Esophagus squamous epithelium (tissue), 5 donors: ENCODE measurements at regions not wholly inside any gene's neighbourhood (a gene's known extent, or its start where the extent isn't known, plus 50 kb on each side); places are given as distances from the start of the nearest gene placed in this dataset.

Experiments used
- DNase-seq: peaks from one replicate; lab custom pipeline; 2025; lab: John Stamatoyannopoulos, UW
- H3K27ac ChIP-seq, 4 donors: fragments of 200-600 bp; sonication (generic); one replicate each; pipeline ENCODE4 v1.5.1; 2016 to 2019; ENCODE audit warnings: mild to moderate bottlenecking in 1 of 4
- H3K27me3 ChIP-seq, 4 donors: fragments of 200-600 bp; sonication (generic); 1 replicate in 3 of 4; 2 replicates in 1 of 4; pipeline versions ENCODE4 v1.5.1 to v1.6.0; 2017 to 2021; ENCODE audit warnings: antibody characterized with exemption in 1 of 4
- H3K36me3 ChIP-seq, 3 donors: fragments of 200-600 bp; sonication (generic); one replicate each; pipeline ENCODE4 v1.5.1; 2016 to 2019
- H3K4me1 ChIP-seq, 3 donors: fragments of 200-600 bp; sonication (generic); one replicate each; pipeline ENCODE4 v1.5.1; 2017 to 2019
- H3K4me3 ChIP-seq, 4 donors: fragments of 200-600 bp; sonication (generic); 1 replicate in 3 of 4; 2 replicates in 1 of 4; pipeline ENCODE4 v1.5.1; 2016 to 2019; ENCODE audit warnings: mild to moderate bottlenecking in 2 of 4, moderate library complexity in 1 of 4
- H3K9me3 ChIP-seq, 3 donors: fragments of 200-600 bp; sonication (generic); one replicate each; pipeline ENCODE4 v1.5.1; 2016 to 2019
- POLR2A ChIP-seq, 4 donors: fragments of 450-650 bp; IDR thresholded peaks; one replicate each; pipeline ENCODE4 v1.6.1; 2017; ENCODE audit warnings: antibody characterized with exemption in 4 of 4, mild to moderate bottlenecking in 4 of 4, moderate library complexity in 3 of 4
- WGBS, 2 donors: methylation state at CpG; one replicate each; pipeline ENCODE4 v1.1.5; 2018; 5-methylcytosine and 5-hydroxymethylcytosine counted together
- intact Hi-C: fragments of 100-400 bp; cut with DNase I; formaldehyde crosslinking; loops from one replicate; pipeline ENCODE4 v1.15.0; 2022
- TF ChIP-seq, protein P1 (sequence below), 6 experiments: fragments of 450-650 bp in 4 of 6; fragments of 200-600 bp in 2 of 6; sonication (generic) in 2 of 6; IDR thresholded peaks; one replicate each; pipeline ENCODE4 v1.5.1; 2016 to 2019; ENCODE audit warnings: antibody characterized with exemption in 6 of 6, mild to moderate bottlenecking in 4 of 6, moderate library complexity in 4 of 6
- donor health status: DM: yes; HTN: yes; CAD: no.

- intact Hi-C loops = no loop called here
- Histone ChIP-seq H3K27ac (peak overlapping the region in 3 of 4 donors; percentile 50 to 74 (median 70)), H3K4me3 (no peak overlapping the region), H3K4me1 (peaks cover 14 to 38% (median 27%) of the 10 kb centered on the region in 3 donors), H3K36me3 (no peaks in the 10 kb centered on the region), H3K27me3 (no peaks in the 10 kb centered on the region), H3K9me3 (no peaks in the 10 kb centered on the region)
- 68 to 71% methylated on average over 6 of the region's 6 CpGs for WGBS, 2 donors
- no peak for DNase-seq
- TF ChIP-seq, protein P1, sequence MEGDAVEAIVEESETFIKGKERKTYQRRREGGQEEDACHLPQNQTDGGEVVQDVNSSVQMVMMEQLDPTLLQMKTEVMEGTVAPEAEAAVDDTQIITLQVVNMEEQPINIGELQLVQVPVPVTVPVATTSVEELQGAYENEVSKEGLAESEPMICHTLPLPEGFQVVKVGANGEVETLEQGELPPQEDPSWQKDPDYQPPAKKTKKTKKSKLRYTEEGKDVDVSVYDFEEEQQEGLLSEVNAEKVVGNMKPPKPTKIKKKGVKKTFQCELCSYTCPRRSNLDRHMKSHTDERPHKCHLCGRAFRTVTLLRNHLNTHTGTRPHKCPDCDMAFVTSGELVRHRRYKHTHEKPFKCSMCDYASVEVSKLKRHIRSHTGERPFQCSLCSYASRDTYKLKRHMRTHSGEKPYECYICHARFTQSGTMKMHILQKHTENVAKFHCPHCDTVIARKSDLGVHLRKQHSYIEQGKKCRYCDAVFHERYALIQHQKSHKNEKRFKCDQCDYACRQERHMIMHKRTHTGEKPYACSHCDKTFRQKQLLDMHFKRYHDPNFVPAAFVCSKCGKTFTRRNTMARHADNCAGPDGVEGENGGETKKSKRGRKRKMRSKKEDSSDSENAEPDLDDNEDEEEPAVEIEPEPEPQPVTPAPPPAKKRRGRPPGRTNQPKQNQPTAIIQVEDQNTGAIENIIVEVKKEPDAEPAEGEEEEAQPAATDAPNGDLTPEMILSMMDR (IDR thresholded peaks at IDR 0.05) = peak in 1 of 6 experiments; percentile 37
- TF ChIP-seq POLR2A (IDR thresholded peaks at IDR 0.05) = no peak
Measured at GRCh38 chr12:92544322-92544721, 158.5 kb upstream of the PLEKHG7 start.

GRCh38 chr12:92543840-92544239 lies 158.9 kb upstream of the PLEKHG7 start:
- no peak for DNase-seq
- Histone ChIP-seq H3K4me1 (peaks cover 19 to 43% (median 32%) of the 10 kb centered on the region in 3 donors), H3K36me3 (no peaks in the 10 kb centered on the region), H3K4me3 (no peak overlapping the region), H3K9me3 (no peaks in the 10 kb centered on the region), H3K27me3 (no peaks in the 10 kb centered on the region), H3K27ac (peak overlapping the region in 3 of 4 donors; percentile 50 to 74 (median 70))
- TF ChIP-seq, protein P1 (IDR thresholded peaks at IDR 0.05) = no peak
- no peak for TF ChIP-seq POLR2A (IDR thresholded peaks at IDR 0.05)
- intact Hi-C loops = no loop called here
- 35 to 49% methylated on average over 4 of the region's 4 CpGs for WGBS, 2 donors

- no peaks in the 10 kb centered on the region for H3K36me3 ChIP-seq
- H3K9me3 ChIP-seq = no peaks in the 10 kb centered on the region
- peak overlapping the region in 3 of 4 donors; percentile 50 to 74 (median 70) for H3K27ac ChIP-seq
- no peak overlapping the region for H3K4me3 ChIP-seq
- WGBS, 2 donors = 8 to 33% methylated on average over 1 of the region's 1 CpG
- TF ChIP-seq, protein P1 (IDR thresholded peaks at IDR 0.05) = no peak
- TF ChIP-seq POLR2A (IDR thresholded peaks at IDR 0.05) = no peak
- H3K4me1 ChIP-seq = peaks cover 20 to 48% (median 37%) of the 10 kb centered on the region in 3 donors
- H3K27me3 ChIP-seq = no peaks in the 10 kb centered on the region
- no peak for DNase-seq
- intact Hi-C loops = no loop called here
Measured at GRCh38 chr12:92543359-92543758, 159.4 kb upstream of the PLEKHG7 start.

DNA sequence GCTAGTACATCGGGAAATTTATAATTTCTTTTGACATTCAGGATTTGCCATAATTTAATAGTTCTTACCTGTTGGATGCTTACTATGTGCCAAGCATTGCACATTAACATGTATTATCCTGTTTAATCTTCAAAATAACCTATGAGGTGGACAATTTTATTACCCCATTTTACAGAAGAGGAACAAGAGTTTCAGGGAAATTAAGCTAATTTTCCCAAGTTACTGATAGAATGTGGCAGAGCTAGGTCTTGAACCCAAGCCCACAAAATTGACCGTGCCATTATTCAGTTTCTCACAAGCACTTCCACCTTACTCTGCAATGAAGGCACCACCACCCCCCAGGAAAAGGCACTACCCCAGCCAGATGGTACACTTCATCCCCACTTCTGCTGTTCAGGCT lies 161.1 kb upstream of the PLEKHG7 start:
- WGBS, 2 donors = 83 to 89% methylated on average over 2 of the region's 2 CpGs
- Histone ChIP-seq H3K9me3 (no peaks in the 10 kb centered on the region), H3K4me1 (peaks cover 20 to 49% (median 38%) of the 10 kb centered on the region in 3 donors), H3K27me3 (no peaks in the 10 kb centered on the region), H3K27ac (no peak overlapping the region), H3K4me3 (no peak overlapping the region), H3K36me3 (no peaks in the 10 kb centered on the region)
- TF ChIP-seq POLR2A (IDR thresholded peaks at IDR 0.05) = no peak
- TF ChIP-seq, protein P1 (IDR thresholded peaks at IDR 0.05) = no peak
- DNase-seq = no peak
- intact Hi-C loops = no loop called here

GRCh38 chr12:92540782-92541423 lies 161.9 kb upstream of the PLEKHG7 start:
- Histone ChIP-seq H3K4me1 (peaks cover 20 to 49% (median 38%) of the 10 kb centered on the region in 3 donors), H3K27me3 (no peaks in the 10 kb centered on the region), H3K27ac (peak overlapping the region in 1 of 4 donors; percentile 17), H3K36me3 (no peaks in the 10 kb centered on the region), H3K4me3 (no peak overlapping the region), H3K9me3 (no peaks in the 10 kb centered on the region)
- DNase-seq = no peak
- WGBS, 2 donors = 83 to 85% methylated on average over 2 to 3 of the region's 3 CpGs
- intact Hi-C loops = no loop called here
- no peak for TF ChIP-seq POLR2A (IDR thresholded peaks at IDR 0.05)
- TF ChIP-seq, protein P1 (IDR thresholded peaks at IDR 0.05) = no peak
